GM12872 (cell line): ENCODE measurements at regions not wholly inside any gene's neighbourhood (a gene's known extent, or its start where the extent isn't known, plus 50 kb on each side); places are given as distances from the start of the nearest gene placed in this dataset.

Experiments used
- TF ChIP-seq, protein P1 (sequence below): IDR thresholded peaks from 3 replicates; pipeline ENCODE4 v1.5.1; 2011; ENCODE audit warnings: low read depth, mild to moderate bottlenecking, low read length, moderate library complexity; ENCODE audit not compliant: insufficient read depth

DNA sequence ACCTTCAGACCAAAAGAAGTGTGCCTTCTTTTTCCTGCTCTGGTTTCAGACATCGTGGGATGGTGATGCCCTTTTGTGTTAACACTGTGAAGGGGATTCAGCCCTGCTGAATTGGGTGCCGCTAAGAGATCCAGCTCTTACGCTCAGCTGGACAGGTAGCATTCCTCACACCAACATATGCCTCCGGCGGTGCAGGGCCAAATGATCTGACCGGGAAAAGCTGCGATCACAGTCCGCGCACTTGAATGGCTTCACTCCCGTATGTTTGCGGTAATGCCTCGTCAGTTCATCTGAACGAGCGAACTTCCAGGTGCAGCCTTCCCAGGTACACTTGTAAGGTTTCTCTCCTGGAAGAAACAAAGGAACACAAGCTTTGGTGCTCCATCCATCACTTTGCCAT is 438.9 kb downstream of the KLF12 start:
- TF ChIP-seq, protein P1, sequence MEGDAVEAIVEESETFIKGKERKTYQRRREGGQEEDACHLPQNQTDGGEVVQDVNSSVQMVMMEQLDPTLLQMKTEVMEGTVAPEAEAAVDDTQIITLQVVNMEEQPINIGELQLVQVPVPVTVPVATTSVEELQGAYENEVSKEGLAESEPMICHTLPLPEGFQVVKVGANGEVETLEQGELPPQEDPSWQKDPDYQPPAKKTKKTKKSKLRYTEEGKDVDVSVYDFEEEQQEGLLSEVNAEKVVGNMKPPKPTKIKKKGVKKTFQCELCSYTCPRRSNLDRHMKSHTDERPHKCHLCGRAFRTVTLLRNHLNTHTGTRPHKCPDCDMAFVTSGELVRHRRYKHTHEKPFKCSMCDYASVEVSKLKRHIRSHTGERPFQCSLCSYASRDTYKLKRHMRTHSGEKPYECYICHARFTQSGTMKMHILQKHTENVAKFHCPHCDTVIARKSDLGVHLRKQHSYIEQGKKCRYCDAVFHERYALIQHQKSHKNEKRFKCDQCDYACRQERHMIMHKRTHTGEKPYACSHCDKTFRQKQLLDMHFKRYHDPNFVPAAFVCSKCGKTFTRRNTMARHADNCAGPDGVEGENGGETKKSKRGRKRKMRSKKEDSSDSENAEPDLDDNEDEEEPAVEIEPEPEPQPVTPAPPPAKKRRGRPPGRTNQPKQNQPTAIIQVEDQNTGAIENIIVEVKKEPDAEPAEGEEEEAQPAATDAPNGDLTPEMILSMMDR, result no peak

DNA sequence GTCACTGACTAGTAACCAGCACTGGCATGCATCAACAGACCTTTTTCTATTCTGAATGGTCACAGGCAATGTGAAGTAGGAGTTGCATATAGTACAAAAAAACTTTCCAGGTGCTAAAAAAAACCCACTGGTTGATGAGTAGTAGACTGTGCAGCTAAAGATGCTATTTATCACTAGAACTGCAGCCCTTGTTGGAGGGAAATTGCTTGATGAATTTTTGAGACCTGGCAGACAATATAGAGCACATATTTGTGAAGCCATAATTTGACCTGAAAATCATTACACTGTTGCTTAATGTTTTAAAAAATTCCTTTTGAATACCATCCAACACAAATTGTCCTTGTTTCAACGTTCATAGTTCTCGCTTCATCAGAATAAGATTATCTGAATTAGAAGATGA is 441.0 kb downstream of the KLF12 start:
- TF ChIP-seq, protein P1, result no peak

DNA sequence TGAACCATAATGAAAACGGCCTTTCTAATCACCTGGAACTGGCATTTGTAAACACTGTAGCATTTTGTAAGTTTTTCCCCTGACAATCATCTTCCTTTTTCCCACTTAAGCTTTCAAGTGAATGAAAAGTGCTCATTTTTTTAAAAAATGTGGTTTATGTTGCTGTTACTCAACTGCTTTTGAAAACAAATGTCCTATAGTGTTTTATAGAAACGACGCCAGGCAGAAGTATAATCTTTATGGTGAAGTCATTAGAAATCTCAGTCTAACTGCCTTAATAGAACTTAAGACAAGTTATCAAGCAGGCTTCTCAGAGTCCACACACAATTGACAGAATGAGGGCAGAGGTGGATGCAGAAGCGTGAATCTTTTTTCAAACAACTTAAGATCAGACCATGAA is 442.3 kb downstream of the KLF12 start:
- TF ChIP-seq, protein P1, result no peak

DNA sequence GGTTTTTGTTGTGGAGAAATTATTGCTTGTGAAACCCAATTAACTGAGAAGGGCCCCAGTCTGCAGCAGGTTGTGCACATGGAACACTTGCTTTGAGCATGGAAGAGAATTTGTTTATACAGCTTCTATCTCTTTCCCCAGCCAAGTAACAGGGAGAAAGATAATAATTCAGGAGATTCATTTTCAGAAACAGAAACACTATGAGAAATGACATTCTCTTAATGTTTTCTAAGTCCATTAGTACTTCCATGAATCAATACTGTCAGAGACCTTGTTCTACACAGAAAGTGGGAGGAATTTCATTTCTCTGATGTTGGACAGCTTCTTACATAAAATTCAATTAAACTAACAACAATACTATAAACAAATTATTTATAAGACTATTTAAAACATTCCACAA is 446.3 kb downstream of the KLF12 start:
- TF ChIP-seq, protein P1, result no peak

DNA sequence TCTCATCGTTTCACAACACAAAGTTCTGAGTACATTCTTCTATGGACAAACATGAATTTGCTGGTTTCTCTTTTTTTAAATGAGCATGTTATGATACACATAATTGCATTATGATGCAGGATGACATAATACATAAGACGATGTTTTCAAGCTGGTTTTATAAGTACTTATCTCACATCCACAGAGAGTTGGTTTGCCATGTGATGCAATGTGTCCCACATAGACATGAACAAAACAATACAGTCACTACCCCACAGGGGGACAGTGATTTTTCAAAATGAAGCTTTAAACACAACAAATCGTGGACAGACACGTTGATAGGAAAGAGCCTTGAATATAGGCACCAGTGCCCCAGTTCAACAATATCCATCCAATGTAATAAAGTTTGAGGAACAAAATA is 447.1 kb downstream of the KLF12 start:
- TF ChIP-seq, protein P1, result no peak

DNA sequence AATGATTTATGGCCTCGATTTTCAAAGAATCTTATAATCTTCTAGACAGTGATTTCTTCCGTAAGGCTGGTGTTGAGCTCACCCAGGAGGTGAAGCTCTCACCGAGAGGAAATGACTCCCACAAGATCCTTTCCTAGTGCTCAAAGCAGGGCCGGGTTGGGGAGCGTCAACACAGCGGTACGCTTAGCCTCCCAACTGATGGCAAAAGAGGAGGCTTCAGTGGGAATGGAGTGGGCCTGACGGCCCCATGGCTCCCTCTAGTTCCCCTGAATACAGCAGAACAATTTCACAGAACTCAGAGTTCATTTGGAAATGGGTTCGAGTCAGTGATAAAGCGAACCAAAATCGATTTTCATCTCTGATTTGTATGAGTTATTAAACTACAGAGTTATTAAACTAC is 449.5 kb downstream of the KLF12 start:
- TF ChIP-seq, protein P1, result no peak

DNA sequence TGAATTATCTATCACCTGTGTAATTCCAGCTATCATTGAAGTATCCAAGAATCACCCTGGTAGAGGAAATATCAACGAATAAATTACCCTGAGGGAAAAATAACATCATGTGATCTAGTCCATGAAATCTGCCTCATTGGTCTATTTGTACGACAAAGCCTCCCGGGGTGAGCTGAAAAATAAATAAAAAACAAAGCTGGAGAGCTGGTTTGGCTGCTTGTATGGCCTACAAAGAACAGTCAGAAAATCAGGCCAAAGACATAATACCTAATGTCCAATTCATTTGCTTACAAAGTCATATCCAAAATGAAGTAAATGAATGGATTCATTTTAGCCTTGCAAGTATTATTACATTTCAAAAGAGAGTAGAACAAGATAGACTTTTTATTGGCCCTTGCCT is 449.9 kb downstream of the KLF12 start:
- TF ChIP-seq, protein P1, result no peak

DNA sequence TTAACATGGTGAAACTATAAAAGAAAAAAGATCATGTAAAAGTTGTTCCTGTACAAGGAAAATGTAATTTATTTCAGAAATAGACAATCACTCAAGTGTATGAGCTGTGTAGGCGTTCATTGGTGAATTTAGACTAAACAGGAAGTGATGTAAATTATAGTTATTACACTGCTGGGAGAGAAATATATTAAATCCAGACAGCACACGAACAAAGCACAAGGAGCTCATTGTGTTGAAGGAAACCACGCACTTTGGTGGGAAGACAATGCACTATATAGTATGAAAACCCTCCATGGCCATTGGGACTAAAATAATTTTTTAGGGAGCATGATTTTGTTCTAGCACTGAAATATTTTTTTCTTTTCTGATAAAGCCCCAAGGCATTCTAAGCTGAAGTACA is 450.5 kb downstream of the KLF12 start:
- TF ChIP-seq, protein P1, result no peak
